ENCODE measurements at regions not wholly inside any gene's neighbourhood (a gene's known extent, or its start where the extent isn't known, plus 50 kb on each side); places are given as distances from the start of the nearest gene placed in this dataset.
A peak's percentile ranks its signal among the peaks of the same experiment; 100 is the strongest.

DNA sequence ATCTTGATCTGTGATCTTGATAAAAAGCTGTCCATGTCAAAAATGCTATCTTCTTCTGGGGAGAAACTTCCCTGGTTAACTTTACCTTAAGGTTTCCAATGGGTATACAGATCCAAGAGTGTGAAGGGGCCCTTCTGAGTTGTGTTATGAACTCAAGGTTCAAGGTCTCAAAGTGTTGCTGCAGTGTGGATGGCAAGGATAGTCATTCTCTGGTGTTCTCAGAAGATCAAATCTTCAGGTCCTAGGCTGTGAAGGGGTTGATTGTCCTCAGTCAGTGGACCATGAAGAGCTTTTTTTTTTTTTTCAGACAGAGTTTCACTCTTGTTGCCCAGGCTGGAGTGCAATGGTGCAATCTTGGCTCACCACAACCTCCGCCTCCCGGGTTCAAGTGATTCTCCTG, 114.4 kb downstream of the SPTSSA start:
- no peak for DNase-seq

DNA sequence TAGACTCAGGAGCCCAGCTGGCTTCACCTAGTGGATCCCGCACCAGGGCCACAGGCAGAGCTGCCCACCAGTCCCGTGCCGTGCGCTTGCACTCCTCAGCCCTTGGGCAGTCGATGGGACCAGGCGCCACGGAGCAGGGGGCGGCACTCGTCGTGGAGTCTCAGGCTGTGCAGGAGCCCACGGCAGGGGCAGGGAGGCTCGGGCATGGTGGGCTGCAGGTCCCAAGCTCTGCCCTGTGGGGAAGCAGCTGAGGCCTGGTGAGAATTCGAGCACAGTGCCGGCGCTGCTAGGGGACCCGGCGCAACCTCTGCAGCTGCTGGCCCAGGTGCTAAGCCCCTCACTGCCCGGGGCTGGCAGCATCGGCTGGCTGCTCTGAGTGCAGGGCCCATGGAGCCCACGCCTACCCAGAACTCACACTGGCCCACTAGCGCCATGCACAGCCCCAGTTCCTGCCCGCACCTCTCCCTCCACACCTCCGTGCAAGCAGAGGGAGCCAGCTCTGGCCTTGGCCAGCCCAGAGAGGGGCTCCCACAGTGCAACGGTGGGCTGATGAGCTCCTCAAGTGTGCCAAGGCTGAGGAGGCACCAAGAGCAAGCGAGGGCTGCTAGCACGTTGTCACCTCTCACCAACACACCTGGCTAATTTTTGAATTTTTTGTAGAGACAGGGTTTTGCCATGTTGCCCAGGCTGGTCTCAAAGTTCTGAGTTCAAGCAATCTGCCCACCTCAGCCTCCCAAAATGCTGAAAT, 116.1 kb downstream of the SPTSSA start:
- no peak for DNase-seq

DNA sequence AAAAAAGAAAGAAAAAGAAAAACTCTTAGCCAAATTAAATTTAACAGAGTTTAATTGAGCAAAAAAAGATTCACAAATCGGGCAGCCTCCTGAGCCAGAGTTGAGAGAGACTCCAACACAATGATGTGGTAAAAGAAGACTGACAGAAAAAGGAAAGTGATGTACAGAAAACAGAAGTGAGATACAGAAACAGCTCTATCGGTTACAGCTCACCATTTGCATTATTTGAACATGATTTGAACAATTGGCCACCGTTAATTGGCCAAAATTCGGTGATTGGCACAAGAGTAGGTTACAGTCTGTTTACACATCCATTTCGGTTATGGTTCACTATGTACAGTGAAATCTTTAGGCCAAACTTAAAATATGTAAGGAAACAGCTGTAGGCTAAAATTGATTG, 117.7 kb downstream of the SPTSSA start:
- no peak for DNase-seq

DNA sequence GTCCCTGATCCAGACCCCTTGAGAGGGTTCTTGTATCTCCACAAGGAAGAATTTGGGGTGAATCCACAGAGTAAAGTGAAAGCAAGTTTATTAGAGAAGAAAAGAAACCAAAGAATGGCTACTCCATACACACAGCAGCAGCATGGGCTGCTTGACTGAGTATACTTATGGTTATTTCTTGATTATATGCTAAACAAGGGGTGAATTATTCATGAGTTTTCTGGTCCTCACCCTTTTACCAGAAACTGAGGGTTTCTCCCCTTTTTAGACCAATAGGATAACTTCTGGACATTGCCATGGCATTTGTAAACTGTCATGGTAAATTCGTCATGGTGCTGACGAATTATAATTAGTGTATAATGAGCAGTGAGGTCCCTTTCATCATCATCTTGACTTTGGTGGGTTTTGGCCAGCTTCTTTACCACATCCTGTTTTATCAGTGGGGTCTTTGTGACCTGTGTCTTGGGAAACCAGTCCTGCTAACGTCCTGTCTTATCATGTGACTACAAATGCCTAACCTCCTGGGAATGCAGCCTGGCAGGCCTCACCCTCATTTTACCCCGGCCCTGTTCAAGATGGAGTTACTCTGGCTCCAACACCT, 121.9 kb downstream of the SPTSSA start:
- no peak for DNase-seq

DNA sequence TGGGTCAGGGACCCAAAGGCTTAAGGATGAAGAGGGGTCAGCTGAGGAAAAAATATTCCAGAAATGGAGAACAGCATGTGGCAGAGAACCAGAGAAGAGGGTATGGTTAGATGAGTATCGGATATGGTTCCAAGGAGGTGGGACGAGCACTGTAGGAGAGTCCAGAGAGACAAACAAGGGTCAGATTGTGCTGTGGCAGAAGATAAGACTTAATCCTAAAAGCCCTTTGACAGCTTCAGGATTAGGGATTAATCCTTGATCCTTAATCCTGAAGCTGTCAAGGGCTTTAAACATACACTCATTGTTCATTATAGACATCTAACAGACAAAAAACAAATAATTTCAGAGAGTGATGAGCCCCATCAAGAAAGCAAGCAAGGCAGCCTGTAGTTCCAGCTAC, 124.0 kb downstream of the SPTSSA start:
- DNase-seq: no peak

DNA sequence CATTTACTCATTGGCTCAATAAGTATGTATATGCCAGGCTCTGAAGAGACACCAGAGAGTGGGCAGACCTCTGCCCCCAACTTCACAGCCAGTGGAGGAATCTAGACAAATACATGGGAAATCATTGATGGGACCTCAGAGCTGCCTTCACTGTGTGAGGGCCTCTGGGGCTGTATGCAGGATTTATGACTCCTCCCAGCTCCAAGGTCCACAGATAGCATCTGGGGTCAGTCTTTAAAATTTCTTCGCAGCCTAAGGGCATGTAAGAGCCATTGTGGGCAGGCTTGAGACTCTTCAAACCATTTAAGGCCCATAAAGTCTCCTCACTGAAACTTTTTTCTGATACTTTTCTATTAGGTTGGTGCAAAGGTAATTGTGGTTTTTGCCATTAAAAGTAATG, 125.5 kb downstream of the SPTSSA start:
- DNase-seq: no peak

DNA sequence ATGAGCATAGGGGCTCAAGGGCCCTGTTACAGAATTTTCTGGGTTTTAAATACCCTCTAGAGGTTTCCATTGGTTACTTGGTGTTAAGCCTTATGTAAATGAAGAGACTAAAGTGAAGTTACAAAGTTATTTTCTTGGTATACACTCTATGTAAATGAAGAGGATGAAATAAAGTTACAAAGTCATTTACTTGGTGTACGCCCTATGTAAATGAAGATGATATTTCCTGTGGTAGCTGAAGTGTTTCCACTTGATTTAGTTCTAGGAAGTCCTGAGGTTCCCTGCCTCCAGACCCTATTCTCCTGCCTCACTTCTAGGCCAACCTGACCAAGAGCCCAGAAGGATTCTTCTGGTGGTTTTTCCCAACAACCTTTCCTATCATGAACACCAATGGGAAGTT, 126.1 kb downstream of the SPTSSA start:
- no peak for DNase-seq

DNA sequence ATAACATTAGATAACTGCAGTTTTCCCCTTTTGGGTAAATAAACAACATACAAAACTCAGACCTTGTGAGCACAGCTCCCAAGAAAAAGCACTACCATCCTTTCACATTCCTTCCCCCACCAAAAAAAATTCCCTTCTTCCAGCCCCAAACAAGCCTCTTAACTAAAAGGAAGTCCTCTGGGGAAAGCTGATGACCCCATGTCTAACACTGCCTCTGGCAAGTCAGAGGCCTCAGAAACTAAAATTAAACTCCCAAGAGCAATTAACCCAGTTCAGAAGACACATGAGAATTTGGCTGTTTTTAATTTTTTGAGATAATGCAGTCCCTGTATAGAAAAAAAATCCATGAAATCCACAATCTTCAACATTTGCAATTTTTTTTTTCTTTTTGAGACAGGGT, 127.7 kb downstream of the SPTSSA start:
- DNase-seq: no peak

DNA sequence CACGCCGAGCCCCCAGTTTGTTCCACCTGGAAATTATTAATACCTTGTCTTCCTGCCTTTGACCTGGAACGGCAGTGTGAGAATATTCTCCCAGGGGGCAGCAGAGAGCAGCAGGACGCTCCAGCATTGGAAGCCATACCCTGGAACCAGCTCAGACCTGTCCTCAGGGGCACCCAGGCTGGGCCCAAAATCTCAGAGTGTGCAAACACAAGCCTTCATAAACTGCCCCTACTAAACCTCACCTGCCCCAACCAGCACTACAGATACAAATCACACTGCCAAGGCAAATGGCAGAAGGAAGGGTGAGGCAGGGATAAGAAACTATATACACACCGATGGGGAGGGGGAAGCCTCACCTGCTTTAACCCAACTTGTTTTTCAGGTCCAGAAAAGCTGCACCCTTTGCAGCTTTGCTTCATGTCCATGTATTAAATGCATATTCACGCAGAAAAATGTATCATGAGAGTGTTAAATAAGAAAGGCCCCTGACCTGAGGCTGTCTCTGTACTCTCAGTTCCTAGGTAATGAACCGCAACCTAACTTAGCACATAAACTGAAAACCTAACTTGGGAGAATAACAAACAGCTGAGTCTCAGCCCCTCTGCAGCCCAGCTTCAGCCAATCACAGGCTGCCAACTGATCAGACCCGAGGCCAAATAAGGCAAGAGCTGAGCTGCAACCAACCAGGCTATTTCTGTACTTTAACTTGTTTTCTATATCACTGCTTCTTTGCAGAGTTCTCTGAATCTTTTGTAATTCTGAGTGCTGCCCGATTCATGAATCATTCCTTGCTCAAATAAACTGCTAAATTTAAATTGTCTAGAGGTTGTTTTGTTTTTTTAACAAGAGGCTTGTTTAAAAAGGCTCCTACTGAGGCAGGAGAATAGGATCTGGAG, 130.1 kb downstream of the SPTSSA start:
- DNase-seq: peak; percentile 26

DNA sequence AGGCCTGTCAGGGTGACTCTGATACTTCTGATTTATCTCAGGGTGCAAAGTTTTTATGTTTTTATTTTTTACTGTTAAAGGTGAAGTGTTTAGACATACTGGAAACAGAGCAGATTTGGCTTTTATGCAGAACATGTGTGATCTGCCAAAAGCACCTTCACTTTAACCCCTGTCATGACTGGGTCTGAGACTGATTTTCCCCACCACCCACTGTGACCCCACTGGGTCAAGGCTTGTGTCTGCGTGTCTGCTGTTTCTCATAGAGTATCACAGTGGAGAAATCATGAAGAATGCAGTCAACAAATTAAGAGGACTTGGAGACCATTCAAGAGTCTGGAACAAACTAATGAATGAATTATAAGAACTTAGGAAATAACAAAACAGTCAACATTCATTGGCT, 131.2 kb downstream of the SPTSSA start:
- no peak for DNase-seq

DNA sequence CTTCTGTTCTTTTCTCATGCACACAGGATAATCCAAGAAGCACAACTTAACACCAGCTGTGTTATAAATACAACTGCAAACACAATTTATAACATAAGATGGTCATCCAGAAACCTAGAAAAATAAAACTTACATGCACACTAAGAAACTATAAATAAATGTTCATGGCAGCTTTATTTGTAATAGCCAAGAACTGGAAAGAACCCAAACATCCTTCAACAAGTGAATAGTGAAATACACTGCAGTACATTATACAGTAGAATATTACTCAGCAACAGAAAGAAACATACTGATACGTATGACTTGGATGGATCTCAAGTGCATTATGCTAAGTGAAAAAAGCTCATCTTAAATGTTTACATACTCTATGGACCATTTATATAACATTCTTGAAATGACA, 132.7 kb downstream of the SPTSSA start:
- no peak for DNase-seq

DNA sequence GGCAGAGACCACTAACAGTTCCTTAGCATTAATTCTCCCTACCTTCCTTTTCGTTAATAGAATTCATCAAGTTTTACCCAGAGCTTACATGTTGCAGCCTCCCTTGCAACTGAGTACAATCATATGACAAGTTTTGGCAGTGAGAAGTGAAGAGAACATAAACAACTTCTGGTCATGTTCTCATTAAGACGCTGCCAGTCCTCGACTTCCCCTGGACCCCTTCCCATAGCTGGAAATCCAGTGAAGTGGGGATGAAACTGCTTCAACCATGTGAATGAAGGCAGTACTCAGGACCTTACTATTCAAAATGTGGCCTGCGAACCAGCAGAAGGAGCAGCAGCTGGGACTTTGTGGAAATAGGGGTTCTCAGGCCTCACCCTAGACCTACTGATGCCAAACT, 133.9 kb downstream of the SPTSSA start:
- DNase-seq: no peak

DNA sequence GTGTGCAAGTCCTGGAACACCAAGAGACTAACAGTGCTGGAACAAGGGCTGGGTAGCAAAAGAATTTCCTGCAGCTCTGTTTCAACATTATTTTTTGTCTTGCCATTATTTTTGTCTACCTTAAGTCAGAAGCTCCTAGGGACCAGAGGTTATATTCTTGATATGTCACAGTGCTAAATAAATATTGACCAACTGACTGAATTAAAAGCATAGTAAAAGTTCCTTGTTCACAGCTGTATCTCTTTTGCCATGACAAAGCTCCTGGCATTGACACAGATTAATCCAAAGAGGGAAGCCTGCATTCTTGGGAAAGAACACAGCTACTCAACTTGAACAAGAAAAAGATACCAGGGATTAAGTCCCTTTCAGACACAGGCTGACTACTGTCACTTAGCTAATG, 136.5 kb downstream of the SPTSSA start:
- DNase-seq: no peak

DNA sequence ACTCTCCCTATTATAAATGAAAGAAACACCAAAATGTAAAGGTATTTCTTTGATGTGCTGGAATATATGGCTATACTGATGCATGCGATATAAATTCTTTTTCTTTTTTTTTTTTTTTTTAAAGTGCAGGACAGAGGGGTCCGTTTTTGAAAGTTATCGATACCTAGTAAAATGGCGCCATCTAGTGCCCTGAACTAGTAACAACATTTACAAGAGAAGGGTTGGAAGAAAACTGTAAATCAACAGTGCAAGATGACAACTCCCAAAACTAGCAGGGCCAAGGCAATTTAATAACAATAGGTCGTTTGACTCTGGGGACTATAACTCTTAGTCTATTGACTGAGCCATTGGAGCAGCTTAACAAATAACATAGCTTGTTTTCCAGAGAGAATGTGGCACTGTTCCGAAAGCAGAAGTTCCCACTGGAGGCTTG, 137.7 kb downstream of the SPTSSA start:
- DNase-seq: no peak

DNA sequence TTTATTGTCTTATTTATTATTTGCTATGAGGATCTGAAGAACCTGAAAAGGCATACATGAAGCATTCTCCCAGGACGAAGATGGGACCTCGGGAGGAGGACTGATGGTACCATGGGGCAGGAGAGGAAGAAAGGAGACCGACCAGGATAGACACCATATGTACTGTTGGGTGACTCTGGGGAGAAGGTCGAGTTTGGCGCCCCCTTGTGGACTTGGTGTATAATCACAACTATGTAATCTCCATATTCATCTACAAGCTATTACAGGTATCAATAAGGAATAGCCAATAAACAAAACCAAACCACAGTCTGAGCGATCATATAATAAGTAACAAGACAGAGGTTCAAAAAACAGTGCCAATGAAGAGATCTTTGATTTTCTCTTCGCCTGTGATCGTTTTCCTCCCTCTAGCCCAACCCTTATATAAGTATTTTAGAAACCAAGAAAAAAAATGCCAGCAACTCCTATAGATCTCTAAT, 139.1 kb downstream of the SPTSSA start:
- DNase-seq: peak; percentile 51

DNA sequence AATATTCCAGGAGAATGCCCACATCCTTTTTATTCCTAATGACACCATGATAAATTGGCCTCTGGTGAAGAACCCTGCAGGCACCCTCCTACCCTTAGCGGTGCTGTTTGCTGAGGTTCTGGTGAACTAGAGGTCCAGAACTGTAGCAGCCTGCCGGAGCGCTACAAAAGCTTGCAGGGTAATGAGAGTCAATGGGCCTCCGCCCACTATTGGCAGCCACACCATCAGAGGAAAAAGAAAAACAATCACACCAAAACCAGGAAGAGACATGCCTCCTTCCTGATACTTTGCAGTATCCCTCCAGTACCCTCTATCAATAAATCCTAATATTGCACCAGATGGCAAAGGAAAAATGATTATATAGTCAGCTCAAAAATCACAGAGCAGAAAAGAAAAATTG, 142.9 kb downstream of the SPTSSA start:
- no peak for DNase-seq

DNA sequence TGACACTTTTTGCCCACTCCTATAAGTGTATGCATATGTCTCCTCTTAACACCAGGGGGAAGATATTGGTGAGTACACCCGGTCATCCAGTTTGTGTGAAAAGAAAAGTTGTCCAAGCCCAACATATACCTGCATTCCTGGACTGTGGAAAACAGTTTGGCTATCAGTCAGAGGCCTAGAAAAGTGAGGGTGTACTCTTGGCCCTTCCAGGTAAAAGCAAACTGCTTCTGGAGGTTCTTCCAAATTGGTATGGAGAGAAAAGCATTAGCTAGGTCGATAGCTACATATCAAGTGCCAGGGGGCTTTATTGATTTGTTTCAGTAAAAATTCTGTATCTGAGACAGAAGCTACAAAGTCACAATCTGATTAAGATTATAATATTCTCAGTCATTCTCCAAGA, 144.0 kb downstream of the SPTSSA start:
- DNase-seq: no peak

DNA sequence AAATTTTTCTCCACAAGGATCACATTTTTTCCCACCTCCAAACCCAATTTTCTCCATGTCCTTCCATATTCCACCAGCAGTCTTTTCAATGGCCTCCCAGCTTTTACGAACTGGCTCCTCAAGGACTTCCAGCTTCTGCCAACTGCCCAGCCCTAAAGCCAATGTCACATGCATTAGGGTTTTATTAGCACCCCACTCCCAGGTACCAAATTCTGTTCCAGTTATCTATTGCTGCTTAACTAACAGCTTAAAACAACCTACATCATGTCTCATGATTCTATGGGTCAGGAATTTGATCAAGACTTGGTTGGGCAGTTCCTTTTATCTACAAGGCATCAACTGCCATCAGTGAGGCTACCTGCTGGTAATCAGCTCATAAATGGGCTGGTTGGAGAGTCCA, 151.3 kb downstream of the SPTSSA start:
- DNase-seq: no peak

DNA sequence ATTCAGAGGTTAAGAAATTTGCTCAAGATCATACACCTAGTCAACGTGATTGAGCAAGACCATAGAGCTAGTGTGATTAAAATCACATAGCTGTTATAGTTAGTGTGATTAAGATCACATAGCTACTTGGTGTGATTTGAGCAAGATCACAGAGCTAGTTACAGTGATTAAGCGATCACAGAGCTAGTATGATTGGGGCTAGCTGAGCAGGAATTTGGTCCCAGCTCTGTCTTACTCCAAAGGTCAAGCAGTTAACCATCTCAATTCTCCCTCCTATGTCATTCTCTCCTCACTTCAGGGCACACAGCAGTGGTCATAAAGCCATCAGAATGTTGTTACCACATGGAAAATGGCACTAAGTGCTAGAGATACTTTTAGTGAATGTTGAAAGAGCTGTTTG, 158.2 kb downstream of the SPTSSA start:
- DNase-seq: no peak

DNA sequence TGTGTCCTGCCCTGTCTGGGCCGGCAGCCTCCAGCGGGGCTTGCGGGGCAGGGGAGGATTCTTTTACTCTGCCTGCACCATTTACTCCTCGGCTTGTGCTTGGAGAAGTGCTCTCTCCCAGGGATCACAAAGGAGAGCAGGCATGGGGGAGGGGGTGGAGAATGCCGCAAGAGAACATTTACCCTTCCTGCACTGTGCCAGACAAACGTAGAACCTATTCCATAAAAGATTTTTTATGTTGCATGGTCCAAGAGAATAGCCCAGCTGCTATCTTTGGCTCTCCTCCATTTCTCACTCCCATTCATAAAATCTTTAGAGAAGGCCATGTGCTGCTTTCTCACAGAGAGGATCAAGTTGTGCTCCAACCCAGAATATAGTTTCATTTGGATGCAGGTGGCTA, 159.4 kb downstream of the SPTSSA start:
- no peak for DNase-seq

DNA sequence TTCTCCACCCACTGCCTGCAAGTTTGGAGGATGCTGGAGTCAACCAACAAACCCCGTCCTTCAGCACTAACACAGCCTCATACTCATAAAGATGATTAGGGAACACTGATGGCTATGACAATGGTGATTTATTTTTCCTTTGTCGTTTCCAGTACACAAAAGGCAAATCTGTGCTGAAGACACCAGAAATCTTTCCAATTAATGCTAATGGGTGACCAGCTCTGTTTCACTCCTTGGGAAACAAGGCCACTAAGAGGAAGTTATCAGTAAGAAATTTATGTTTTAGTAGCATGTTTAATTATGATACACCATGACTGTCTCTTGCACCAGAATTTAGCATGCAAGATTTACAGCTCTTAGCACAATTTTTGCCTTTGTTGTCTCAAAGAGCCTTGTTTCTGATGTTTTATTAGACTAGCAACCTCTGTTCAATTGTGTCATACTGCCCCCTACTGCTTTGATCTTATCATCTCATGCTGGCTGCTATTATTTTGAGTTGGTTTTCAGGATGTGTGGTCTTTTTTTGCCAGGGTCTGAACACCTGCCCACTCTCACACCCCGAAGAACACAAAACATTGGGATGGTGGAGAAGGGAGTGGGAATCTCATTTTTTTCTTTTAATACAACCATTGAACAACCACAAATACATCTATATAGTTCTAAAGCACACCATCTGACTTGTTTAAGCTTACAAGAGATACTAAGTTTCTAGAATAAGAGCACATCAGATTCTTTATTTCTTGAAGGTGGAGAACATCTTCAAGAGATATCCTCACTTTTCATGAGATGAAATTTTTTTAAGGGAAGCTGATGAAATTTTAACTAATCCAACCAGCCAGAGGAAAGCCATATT, 160.9 kb downstream of the SPTSSA start:
- no peak for DNase-seq

DNA sequence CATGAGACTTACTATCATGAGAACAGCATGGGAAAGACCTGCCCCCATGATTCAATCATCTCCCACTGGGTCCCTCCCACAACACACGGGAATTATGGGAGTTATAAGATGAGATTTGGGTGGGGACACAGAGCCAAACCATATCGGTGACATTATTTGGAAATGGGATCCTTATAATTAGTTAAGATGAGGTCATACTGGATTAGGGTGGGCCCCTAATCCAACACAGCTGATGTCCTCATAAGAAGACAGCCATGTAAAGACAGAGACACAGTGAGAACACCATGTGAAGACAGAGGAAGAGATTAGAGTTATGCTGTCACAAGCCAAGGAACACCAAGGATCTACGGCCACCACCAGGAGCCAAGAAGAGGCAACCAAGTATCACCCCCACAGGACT, 161.7 kb downstream of the SPTSSA start:
- DNase-seq: no peak

DNA sequence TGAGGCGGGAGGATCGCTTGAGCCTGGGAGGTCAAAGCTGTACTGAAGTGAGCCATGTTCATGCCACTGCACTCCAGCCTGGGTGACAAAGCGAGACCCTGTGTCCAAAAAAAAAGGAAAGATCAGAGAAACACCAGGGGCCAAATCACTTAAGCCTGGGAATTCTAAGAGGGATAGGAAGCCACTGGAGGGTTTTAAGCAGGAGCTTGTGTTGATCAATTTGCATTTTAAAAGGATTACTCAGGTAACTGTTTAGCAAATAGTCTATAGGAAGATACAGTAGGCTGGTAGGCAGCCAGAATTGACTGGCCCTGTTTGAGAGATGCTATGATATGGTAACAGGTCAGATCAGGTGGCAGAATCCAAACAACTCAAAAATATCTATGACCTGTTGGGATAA, 162.7 kb downstream of the SPTSSA start:
- DNase-seq: no peak

Data from CD4-positive, alpha-beta T cell treated with Interferon gamma for 1 hour (primary cell).